GM18861 (cell line): ENCODE measurements at regions not wholly inside any gene's neighbourhood (a gene's known extent, or its start where the extent isn't known, plus 50 kb on each side); places are given as distances from the start of the nearest gene placed in this dataset.

ENCODE experiments used
- ATAC-seq: cut with Tn5 transposase; IDR thresholded peaks from one replicate; pipeline ENCODE4 v1.9.1; 2021; ENCODE audit not compliant: unreplicated experiment

DNA sequence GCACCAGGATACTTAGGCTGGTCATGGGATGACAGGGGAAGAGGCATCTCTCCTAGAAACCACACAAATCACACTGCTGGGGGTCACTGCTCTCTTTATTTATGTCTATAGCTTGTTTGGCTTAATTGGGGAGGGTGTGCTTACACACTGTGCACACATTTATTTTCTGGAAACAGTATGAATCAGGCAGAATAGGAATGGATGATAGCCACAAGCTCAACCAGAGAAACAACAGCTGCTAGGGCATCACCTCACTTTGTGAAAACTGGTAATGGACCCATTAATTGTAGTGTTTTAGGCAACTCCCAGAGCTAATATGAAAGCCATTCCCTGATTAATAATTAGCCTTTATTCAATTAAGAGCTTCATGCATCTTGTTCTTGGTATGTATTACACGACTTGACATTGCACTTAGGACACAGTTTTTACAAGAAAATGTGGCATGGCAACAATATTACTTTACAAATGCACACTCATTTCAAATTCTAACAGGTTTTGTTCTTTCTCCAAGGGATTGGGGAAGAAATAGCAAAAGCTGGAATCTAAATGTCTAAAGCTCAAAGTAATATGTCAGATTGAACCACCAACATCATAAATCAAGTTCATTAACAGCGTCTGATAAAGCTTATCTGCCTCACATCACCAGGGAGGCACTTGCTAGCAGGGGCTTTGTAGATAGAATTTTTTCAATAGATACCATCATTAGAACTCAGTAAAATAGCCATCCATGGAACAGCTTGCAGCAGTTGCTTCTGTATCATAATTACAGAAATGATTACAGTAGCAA lies 361.9 kb upstream of the FSHR start:
- ATAC-seq: no peak

DNA sequence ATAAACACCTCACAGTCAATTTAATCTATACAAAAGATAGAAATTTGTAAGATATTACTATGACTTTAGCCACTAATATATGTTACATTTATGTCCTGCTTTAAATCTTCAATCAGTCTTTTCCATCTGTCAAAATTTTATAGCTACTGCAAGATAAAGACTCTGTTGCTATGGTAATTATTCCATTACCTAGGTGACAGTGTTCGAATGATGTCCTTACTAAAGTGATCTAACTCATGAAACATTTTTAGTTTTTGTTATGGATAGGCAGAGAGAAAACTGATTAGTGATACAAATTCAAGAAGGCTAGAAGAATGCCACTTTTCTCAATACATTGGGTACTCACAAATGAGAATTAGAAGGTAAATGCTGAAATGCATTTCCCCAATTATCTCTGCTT lies 359.9 kb upstream of the FSHR start:
- no peak for ATAC-seq

DNA sequence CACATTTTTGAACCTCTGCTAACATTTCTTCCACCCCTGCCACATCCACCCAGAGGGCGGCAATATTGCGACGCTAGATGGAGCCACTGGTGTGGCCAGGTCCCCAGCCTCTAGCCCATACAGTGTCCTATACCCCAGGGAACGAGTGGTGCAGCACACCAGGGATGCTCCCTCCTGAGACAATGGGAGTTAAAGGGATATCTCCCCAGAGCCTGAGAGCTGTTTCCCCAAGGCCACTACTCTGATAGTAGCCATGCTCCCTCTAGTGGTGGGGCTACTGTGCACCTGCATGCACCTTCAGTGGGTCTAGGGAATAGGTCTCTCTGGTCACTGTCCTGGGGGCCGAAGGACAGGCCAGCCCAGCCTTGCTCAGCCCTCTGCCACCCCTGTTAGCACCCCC lies 336.4 kb upstream of the FSHR start:
- no peak for ATAC-seq

DNA sequence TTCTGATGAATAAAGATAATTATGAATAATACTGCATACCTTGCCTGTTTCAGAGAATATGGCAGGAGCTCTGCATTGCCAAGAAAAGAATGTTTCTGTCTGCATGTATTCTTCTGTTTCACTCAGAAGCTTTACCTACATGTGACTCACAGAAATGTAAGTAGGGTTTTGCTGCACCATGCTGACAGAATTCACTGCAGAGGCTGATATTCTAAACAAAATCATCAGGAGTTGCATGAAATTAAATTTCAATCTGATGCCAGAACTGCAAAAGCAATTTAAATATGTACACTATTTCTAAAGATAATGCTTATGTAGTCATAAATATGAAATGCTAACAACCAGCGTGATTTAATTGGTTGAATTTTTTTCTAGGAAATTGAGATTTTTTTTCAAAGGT lies 332.8 kb upstream of the FSHR start:
- no peak for ATAC-seq

DNA sequence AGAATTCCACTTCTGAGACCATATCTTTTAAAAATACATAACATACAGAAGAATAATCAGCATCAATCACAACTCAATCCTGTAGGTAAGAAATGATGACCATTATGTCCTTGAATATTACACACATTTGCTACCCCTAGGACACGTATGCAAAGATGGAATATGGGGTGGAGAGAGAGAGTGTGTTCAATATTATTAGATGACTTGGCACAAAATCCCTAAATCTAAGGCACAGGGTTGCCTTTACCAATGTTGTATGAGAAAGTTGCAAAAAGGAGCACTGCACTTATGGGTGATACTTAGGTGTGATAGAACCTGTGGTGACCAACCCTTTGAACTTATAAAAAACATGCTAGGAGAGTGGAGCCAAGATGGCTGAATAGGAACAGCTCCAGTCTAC lies 326.2 kb upstream of the FSHR start:
- no peak for ATAC-seq

DNA sequence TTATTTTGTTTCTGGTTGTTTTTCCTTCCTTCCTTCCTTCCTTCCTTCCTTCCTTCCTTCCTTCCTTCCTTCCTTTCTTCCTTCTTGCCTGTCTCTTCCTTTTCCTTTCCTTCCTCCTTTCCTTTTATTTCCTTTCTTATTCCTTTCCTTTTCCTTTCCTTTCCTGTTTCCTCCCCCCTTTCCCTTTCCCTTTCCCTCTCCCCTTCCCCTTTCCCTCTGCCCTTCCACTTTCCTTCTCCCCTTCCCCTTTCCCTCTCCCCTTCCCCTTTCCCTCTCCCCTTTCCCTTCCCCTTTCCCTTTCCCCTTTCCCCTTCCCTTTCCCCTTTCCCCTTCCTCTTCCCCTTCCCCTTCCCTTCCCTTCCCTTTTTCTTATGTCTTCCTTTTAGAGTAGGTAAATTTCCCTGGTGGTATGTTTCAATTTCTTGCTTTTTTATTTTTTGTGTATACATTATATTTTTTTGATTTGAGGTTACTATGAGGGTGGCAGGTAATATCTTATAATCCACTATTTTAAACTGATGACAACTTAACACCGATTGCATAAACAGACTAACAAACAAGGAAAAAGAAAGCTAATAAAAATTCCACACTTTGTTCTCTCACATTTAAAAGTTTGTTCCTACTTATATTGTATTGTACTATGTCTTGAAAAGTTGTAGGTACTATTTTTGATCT lies 311.0 kb upstream of the FSHR start:
- ATAC-seq: no peak

DNA sequence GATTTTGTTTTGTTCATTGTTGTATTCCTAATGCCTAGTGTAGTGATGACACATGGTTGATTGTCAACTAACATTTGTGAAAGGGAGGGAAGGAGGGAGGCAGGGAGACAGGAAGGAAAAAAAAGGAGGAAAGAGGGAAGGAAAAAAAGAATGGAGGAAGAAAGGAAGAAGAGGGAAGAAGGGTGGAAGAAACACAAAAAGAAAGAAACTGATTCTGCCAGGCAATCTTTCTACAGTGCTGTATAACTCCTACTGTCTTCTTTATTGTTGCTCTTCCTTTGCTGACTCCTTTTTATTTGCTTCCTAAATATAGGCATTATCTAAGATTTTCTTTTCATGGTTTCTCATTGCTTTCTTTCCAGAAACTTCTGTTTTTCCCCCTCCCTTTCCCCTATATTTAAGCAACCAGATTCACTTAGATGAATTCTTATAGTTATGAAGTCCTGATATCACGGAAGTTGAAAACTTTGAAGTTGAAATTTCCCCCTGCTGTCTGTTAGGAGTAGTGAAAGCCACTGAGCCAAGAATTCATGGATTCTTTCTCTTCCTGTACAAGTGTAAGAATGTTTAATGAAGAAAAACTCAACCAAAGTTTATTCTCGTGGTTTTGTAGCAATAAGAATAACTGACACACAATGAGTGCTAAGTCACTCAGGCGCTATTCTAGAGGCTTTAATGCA lies 305.1 kb upstream of the FSHR start:
- no peak for ATAC-seq

DNA sequence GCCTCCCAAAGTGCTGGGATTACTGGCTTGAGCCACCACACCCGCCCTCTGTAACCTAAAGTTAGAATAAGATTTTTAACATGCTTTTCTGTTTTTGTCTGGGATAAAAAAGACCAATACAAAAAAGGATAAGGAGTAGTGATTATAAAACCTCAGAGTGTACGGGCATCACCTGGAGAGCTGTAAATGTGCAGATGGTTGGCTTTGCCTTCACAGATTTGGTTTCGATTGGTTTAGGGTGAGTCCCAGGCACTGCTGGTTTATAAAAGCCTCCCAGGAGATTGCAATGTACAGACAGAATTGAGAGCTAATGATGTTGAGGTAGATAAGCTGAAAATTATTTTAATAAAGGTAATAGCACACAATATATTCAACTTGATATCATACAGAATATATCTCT lies 289.7 kb upstream of the FSHR start:
- no peak for ATAC-seq

DNA sequence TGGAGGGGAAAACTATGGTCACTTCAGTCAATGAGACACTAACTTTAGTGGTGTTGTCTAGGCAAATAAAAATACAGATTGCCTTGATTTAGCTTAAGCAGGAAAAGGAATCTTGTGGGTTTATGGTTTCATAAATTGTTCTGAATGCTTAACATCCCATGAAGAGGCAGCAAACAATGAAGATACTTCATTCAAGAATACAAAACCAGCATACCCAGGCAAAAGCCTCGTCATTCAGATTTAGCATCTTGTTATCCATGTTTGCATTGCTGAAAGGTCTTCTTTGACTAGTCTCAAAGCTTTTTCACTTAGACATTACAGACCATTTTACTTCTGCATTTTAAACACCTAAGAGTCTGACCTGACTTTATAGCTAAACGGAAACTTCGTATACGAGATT lies 272.7 kb upstream of the FSHR start:
- ATAC-seq: no peak

DNA sequence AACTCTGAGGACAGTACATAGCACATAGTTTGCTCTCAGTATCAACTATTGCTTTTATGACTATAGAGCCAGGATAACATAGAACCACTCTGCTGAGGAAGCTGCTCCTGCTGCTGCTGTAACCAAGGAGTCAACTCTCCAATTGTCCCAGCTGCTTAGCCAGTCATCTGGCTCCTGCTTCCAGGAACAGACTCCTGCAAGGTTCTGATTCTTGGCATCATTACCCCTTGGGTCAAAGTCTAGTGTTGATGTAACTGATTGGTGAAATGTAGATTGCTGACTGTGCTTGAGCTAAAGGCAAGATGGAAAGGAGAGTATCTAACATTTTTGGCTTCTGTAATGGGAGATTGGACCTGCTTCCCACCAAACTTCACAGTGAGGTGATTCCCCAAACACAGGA lies 261.9 kb upstream of the FSHR start:
- no peak for ATAC-seq

DNA sequence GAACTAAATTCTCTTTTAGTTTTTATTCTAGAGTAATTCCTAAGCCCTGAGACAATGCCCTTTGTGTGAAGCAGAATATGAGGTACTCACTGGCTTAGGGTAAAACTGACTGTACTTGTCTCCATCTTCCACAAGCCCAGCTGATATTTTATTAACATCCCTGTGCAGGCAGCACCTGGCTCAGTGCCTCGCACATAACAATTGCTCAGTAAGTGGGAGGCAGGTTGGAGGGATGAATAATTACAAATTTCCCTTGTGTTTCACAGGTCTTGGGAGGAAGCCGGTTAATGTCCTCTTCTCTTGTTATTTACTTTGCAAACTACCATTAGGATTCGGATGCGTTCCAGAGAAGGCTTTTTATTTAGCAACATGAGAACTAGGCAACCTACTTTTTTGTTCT lies 249.8 kb upstream of the FSHR start:
- ATAC-seq: no peak

DNA sequence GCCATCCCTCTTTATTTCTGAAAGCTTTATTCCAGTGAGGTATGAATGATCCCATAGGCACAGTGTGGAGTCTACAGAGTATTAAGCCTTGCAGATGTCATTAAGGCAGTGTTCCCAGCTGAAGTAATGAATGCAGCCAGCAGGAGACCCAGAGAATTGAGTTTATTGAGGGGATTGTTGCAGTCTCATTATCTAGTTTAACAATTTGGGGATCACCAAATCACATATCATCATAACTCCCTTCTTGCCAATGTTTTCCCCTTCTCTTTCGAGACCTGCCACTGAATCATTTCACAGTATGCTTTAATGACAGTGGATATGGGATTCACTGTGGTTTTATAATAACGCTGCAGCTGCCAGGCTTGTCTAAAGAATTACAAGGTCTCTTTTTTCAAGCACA lies 249.3 kb upstream of the FSHR start:
- no peak for ATAC-seq

DNA sequence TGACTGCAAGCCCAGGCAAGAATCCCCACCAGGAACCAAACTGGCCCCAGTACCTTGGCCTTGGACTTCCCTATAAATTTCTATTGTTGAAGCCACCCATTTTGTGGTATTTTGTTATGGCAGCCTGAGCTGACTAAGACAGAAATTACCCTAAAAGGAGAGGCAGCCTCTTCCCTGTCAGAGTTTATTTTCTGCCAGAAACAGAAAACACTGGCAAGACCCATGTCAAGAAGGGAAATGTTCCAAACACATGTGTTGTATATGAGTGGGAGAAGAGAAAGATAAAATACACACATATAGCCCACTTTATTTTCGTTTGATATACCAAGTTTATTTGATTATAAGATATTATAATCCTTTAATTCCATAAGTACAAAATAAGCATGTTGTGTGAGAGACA lies 225.1 kb upstream of the FSHR start:
- no peak for ATAC-seq

DNA sequence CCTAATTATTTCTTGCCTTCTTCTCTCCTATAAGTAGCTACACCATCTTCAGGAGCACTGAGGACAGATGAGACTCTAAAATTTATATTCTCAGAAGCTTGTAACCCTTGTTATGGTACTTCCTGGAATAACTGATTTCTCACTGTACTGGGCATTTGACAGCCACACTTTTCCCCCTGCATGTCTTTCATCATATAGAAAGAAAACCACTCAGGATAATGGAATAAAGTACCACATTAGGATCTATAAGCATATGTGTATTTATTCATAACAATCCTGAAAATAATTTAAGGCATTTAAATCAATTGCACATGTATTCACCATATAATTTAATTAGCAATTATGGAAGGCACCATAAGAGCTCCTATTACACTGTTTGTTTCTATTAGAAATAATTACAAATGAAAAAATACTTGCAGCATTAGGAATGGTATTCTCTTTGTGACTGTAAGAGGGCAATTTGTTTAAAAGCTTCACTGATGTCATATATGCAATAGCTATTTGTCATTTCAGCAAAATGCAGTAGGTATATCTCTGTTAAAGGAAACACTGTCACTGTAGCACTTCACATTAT lies 216.9 kb upstream of the FSHR start:
- ATAC-seq: no peak

DNA sequence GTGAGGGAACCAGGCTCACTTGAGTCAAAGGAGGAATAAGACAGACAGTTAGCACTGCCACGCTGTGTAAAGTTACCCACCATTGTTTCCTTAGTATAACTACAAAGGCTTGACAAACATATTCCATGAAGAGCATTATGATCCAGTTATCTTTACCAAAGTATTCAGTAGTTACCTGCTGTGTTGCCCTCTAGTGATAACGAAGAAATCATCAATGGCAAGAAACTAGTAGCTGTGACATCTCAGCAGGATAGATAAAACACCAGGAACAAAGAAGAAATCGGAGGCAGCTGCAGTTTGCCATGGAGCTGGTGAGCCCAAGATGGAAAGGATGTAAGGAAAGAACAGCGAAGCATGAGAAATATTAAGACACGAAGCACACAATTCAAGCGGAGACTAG lies 215.3 kb upstream of the FSHR start:
- no peak for ATAC-seq

DNA sequence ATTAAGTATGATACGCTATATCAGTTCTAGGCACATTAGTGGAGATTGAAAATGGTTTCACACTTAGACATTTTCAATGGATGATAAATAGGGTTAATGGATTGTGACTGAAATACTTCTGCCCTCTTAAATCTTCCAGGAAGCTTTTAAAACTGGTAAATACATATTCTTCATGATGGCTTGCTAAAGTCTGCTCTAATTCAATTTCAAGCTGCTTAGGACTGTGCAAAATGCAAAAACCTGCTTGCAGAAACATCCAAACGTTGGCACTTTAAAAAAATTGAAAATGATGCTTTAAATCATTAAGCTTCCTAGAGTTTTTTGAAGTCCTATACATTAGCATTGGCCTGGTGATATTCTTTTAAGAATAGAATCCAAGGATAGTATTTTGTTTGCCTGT lies 214.8 kb upstream of the FSHR start:
- ATAC-seq: no peak

DNA sequence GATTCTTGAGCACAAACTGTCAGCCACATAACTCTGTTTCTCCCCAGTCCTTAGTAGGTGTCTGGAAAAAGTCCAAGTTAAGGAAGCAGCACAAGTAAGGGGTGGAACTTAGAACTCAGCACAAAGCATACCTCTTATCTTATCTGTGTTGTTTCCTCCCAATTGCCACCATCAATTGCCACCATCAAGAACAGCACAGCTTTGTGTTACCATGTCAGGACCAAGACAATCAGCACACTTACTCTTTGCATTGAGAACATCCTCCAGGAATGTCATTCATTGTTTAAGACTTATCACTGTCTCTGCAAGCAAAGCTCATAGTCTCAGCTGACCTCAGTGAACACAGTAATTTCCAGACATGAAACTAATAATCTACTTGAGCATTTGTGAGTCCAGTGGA lies 212.7 kb upstream of the FSHR start:
- ATAC-seq: no peak

DNA sequence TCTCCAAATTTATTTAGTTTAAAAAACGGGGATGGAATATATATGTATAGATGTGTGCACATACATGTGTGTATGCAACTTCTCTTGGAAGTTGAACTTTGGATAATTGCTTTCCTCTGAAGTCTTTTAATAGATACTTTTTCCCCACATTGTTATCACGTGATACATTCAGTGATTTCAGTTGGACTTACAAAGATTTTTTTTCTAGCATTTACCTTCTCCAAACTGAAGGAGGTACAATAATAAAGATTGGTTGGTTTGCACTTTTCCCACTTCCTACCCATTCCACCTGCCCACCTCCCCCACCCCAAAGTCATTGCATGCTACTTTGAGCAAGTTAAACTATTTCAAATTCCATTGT lies 206.1 kb upstream of the FSHR start:
- no peak for ATAC-seq

DNA sequence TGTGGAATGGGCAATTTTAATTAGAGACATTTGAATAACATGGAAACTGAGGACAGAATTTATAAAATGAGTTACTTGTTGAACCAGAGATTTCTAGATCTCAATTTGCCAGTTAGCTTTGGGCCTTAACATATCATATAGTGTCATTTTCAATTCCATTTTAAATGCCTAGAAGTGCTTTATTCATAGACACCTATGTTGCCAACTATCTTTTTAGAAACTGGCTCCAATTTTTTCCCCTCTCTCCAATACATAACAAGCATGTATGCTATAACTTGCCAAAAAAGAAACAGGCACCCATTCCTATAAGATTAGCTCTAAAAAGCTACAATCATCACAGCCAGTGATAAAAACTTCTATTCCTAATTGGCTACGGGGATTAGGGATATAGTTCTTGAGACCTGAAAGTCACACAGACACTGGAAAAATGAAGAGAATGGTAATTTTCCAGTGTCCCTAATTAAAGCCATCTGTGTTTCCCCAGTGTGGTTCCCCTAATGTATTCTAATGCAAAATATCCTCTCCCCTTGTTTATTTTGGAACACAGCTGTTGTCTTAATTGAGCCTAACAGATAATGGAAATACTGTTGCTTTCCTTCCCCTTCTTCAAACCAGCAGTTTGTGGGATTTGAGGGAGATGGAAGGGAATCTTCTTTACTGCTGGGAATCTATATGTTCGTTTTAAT lies 205.5 kb upstream of the FSHR start:
- no peak for ATAC-seq

DNA sequence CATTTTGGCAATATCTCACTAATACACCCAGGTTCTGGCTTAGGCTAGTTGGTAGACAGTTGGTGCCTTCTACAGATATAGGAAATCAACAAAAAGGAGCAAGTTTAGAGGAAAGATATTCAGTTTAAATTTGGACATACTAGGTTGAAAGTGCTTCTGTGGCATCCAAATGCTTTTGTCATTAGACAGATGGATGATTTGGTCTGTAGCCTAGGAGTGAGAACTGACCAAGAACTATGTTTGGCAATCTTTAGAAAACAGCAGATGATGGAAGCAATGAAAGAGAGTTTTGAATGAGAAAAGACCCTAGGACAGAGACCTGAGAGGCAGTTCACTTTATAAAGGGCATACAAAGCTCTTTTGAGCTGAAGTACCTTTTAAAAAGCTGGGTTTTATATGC lies 201.3 kb upstream of the FSHR start:
- ATAC-seq: no peak

DNA sequence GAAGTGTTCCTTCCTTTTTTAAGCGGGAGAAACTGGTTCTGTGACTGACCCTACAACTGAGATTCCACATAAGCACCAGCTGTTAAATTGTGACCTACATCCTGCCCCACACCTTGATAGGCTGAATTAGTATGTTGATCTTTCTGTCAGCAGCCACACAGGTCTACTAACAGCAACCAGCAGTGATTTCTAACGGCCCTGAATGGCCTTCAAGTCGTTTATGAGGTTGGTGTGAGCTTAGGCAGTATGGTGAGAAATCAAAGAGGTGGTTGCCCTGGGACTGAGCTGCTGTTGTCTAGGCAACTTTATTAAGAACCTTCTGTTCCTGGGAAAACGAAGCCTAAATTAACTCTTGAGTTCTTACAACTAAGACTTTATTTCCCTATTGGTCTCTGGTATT lies 197.2 kb upstream of the FSHR start:
- no peak for ATAC-seq

DNA sequence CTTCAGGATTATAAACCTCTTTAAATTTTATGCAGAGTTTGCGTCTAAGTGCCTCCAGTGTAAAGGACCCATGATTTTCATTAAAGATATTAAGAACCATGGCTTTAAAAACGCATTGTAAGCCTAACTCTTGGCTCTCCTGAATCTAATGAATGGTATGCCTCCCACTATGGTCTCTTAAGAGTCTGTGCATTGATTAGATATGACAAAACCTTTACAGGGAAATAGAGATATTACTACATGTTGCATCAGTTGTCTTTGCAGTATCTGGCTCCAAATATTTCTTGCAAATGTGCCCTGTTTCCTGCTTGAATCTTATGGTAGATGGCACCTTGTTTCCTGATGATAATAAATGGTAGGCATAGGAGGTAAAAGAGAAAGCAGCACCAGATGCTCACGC lies 189.3 kb upstream of the FSHR start:
- ATAC-seq: no peak
